ENCODE measurements at regions not wholly inside any gene's neighbourhood (a gene's known extent, or its start where the extent isn't known, plus 50 kb on each side); places are given as distances from the start of the nearest gene placed in this dataset.

DNA sequence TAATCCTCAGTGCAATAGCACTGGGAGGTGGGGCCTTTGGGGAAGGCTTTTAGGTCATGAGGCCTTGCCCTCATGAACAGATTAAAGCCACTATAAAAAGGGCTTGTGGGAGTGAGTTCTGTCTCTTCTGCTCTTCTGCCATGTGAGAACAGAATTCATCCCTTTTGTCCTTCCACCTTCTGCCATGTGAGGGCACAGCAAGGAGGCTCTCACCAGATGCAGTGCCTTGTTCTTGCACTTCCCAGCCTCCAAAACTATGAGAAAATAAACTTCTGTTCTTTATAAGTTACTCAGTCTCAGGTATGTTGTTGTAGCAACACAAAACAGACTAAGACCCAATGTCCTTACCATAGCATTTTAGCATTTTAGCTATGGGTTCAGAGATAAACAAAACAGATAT is 81.7 kb upstream of the CPLX2 start:
- Mint-ChIP-seq H3K36me3 (ENCODE audit: low read depth) (no peaks in the 10 kb centered on the region), H3K9me3 (peaks cover 2% of the 10 kb centered on the region), H3K4me3 (no peak overlapping the region), H3K4me1 (no peaks in the 10 kb centered on the region), H3K27ac (no peak overlapping the region), H3K27me3 (peaks cover 55% of the 10 kb centered on the region)
- POLR2A ChIA-PET, result no interaction called here
- intact Hi-C loops (cut with micrococcal nuclease), result loop anchor here (10.0 kb wide), 1 partner anchor 105 kb away; no protein-coding TSS in a partner anchor
- ATAC-seq (ENCODE audit: low read depth) (no peak), DNase-seq (no peak)
- TF ChIP-seq, protein P1, sequence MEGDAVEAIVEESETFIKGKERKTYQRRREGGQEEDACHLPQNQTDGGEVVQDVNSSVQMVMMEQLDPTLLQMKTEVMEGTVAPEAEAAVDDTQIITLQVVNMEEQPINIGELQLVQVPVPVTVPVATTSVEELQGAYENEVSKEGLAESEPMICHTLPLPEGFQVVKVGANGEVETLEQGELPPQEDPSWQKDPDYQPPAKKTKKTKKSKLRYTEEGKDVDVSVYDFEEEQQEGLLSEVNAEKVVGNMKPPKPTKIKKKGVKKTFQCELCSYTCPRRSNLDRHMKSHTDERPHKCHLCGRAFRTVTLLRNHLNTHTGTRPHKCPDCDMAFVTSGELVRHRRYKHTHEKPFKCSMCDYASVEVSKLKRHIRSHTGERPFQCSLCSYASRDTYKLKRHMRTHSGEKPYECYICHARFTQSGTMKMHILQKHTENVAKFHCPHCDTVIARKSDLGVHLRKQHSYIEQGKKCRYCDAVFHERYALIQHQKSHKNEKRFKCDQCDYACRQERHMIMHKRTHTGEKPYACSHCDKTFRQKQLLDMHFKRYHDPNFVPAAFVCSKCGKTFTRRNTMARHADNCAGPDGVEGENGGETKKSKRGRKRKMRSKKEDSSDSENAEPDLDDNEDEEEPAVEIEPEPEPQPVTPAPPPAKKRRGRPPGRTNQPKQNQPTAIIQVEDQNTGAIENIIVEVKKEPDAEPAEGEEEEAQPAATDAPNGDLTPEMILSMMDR (IDR thresholded peaks at IDR 0.05), result no peak
- CTCF ChIA-PET, result no interaction called here

DNA sequence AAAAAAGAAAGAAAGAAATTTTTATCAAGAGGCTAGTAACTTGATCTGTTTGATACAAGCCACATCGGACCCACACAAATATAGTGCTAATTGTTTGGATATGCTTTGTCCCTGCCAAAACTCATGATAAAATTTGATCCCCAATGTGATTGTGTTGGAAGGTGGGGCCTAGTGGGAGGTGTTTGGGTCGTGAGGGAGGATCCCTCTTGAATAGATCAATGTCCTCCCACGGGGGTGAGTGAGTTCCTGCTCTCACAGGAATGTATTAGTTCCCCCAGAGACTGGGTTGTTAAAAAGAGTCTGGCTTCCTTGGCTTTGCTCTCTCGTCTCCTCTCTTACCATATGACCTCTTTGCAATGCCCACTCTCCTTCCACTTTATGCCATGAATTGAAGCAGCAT is 80.6 kb upstream of the CPLX2 start:
- no peak for DNase-seq
- peaks cover 3% of the 10 kb centered on the region for H3K9me3 Mint-ChIP-seq
- no peak for ATAC-seq (ENCODE audit: low read depth)
- no peaks in the 10 kb centered on the region for H3K36me3 Mint-ChIP-seq (ENCODE audit: low read depth)
- peaks cover 1% of the 10 kb centered on the region for H3K4me1 Mint-ChIP-seq
- ChIA-PET CTCF (no interaction called here), POLR2A (no interaction called here)
- intact Hi-C loops (cut with micrococcal nuclease), result loop anchor here (10.0 kb wide), 1 partner anchor 104 kb away; no protein-coding TSS in a partner anchor
- H3K4me3 Mint-ChIP-seq, result no peak overlapping the region
- no peak overlapping the region for H3K27ac Mint-ChIP-seq
- peaks cover 62% of the 10 kb centered on the region for H3K27me3 Mint-ChIP-seq
- TF ChIP-seq, protein P1 (IDR thresholded peaks at IDR 0.05), result no peak

DNA sequence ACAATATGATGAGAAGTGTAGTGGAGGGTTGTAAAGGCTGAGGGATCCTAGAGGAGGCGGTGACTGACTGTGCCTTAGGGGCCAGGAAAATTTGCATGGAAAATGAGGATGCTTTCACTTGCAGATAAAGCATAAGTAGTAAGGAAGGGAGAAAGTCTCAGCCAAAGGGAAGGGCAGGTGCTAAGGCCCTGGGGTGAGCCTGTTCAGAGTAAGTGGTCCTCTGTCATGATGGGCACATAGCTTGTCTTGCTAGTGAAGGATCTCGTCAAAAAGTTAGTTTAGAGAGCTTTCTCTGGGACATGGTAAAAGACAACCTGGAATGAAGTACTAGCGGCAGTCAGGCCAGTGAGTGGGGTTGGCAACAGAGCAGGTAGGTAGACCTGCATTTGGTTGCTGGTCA is 75.4 kb upstream of the CPLX2 start:
- no peak overlapping the region for H3K27ac Mint-ChIP-seq
- peaks cover 61% of the 10 kb centered on the region for H3K27me3 Mint-ChIP-seq
- ChIA-PET POLR2A (no interaction called here), CTCF (no interaction called here)
- H3K4me1 Mint-ChIP-seq, result peaks cover 8% of the 10 kb centered on the region
- DNase-seq (no peak), ATAC-seq (ENCODE audit: low read depth) (no peak)
- H3K36me3 Mint-ChIP-seq (ENCODE audit: low read depth), result no peaks in the 10 kb centered on the region
- intact Hi-C loops (cut with micrococcal nuclease), result loop anchor here (5.0 to 10.0 kb wide), 2 partner anchors 76 to 99 kb away; partner anchors contain the start of gene CPLX2
- TF ChIP-seq, protein P1 (IDR thresholded peaks at IDR 0.05), result no peak
- H3K9me3 Mint-ChIP-seq, result peaks cover 5% of the 10 kb centered on the region
- no peak overlapping the region for H3K4me3 Mint-ChIP-seq

DNA sequence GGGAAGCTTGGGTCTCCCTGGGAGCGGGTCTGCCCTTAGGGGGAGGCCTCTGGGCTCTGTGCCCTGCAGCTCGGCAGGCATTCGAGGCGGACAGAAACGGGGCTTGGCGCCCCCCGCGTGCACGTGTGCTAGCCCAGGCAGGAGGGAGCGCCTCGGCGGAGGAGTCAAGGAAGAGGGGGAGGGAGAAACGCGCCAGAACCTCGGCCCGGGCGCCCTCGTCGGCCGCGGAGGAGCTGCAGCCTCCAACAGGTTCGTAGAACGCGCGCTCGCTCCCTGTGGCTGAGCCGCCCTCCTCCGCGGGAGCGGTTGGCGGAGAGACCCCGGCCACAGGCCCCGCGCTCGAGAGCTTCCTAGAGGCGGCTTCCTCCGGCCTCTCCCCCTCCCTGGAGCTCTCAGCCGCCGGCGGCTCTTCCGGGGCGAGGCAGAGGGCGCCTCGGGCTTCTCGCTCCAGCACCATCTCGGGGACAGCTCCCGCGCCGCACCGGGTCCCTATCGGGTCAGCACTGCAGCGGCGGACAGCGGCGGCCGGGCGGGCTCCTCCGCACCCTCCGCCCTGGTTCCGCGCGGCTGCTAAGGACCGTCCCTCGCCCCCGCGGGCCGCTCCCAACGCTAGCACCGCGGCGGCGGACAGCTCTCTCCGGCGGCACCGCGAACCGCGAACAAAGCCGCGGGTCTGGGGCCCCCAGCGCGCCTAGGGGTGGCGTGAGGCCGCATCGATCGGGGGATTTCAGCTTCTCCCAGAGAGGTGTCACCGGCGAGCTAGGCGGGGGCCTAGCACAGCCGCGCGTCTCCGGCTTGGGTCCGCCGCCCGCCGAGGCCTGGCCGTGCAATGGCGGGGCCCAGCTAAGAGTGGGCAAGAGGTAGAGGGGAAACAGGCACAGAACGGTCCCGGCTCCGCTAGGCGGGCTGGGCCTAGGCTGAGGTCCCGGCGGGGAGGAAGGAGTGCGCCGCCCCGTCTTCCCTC is 74.6 kb upstream of the CPLX2 start:
- POLR2A ChIA-PET, result no interaction called here
- H3K36me3 Mint-ChIP-seq (ENCODE audit: low read depth), result no peaks in the 10 kb centered on the region
- no peak overlapping the region for H3K27ac Mint-ChIP-seq
- TF ChIP-seq, protein P1 (IDR thresholded peaks at IDR 0.05), result no peak
- peaks cover 4% of the 10 kb centered on the region for H3K9me3 Mint-ChIP-seq
- H3K27me3 Mint-ChIP-seq, result peaks cover 64% of the 10 kb centered on the region
- CTCF ChIA-PET, result no interaction called here
- H3K4me1 Mint-ChIP-seq, result peaks cover 8% of the 10 kb centered on the region
- intact Hi-C loops (cut with micrococcal nuclease), result loop anchor here (5.0 to 10.0 kb wide), 2 partner anchors 75 to 98 kb away; partner anchors contain the start of gene CPLX2
- no peak overlapping the region for H3K4me3 Mint-ChIP-seq
- ATAC-seq (ENCODE audit: low read depth) (peak; percentile 73), DNase-seq (peak; percentile 31)

DNA sequence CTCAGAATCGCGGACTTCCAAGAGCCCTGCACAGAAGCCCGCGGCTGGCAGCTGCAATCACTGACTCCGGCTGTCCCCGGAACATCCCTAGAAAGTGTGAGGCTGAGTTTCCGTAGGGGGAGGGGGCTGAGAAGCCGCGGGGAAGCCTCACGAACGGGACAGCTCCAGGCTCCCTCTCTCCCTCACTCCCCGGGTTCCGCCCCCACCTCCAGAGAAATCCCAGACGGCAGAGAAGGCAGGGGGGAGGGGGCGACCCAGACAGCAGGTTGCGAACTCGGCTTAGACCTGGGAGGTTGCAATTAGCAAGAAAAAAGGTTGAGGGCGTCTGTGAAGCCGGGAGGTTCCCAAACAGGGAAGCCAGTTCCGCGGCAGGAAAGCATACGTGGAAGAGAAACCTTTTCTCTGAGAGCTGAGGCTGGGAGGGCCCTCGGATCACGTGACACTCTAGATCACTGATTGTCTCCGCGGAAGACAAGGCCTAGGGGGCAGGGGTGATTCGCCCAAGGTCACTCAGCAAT is 73.8 kb upstream of the CPLX2 start:
- DNase-seq, result no peak
- intact Hi-C loops (cut with micrococcal nuclease), result loop anchor here (5.0 to 10.0 kb wide), 2 partner anchors 75 to 97 kb away; partner anchors contain the start of gene CPLX2
- peaks cover 64% of the 10 kb centered on the region for H3K27me3 Mint-ChIP-seq
- TF ChIP-seq, protein P1 (IDR thresholded peaks at IDR 0.05), result no peak
- peaks cover 8% of the 10 kb centered on the region for H3K4me1 Mint-ChIP-seq
- CTCF ChIA-PET, result no interaction called here
- no peak overlapping the region for H3K4me3 Mint-ChIP-seq
- POLR2A ChIA-PET, result no interaction called here
- H3K9me3 Mint-ChIP-seq, result peaks cover 4% of the 10 kb centered on the region
- H3K36me3 Mint-ChIP-seq (ENCODE audit: low read depth), result no peaks in the 10 kb centered on the region
- no peak for ATAC-seq (ENCODE audit: low read depth)
- no peak overlapping the region for H3K27ac Mint-ChIP-seq

All from activated B cell treated with CpG ODN at 0.5 μM for 24 hours (primary cell).